Activated B cell treated with CpG ODN at 0.5 μM for 24 hours (primary cell): ENCODE measurements at regions not wholly inside any gene's neighbourhood (a gene's known extent, or its start where the extent isn't known, plus 50 kb on each side); places are given as distances from the start of the nearest gene placed in this dataset.

Experiments used
- ATAC-seq: fragments of 200-7000 bp; cut with Tn5 transposase; one replicate; pipeline ENCODE4 v1.10.0; 2021; ENCODE audit warnings: low read depth, mild to moderate bottlenecking, moderate library complexity
- CTCF ChIA-PET: fragments of 350-600 bp; sonication (Branson Sonifier 250); formaldehyde crosslinking; loops from one replicate; lab custom pipeline; 2021; ENCODE audit warnings: antibody characterized with exemption; lab: Charles Lee
- POLR2A ChIA-PET: fragments of 350-600 bp; sonication (Branson Sonifier 250); formaldehyde crosslinking; loops from one replicate; lab custom pipeline; 2021; ENCODE audit warnings: antibody characterized with exemption; lab: Charles Lee
- DNase-seq: peaks from one replicate; pipeline ENCODE4 v3.0.0; 2022
- H3K27ac Mint-ChIP-seq: one replicate; pipeline ENCODE4 v1.8.0; 2020; ENCODE audit warnings: mixed read lengths
- H3K27me3 Mint-ChIP-seq: one replicate; pipeline ENCODE4 v1.8.0; 2021; ENCODE audit warnings: mixed read lengths
- H3K36me3 Mint-ChIP-seq: one replicate; pipeline ENCODE4 v1.8.0; 2021; ENCODE audit warnings: low read depth, mixed read lengths
- H3K4me1 Mint-ChIP-seq: one replicate; pipeline ENCODE4 v1.8.0; 2021; ENCODE audit warnings: mixed read lengths
- H3K4me3 Mint-ChIP-seq: one replicate; pipeline ENCODE4 v1.8.0; 2020; ENCODE audit warnings: mild to moderate bottlenecking, mixed read lengths
- H3K9me3 Mint-ChIP-seq: one replicate; pipeline ENCODE4 v1.8.0; 2020; ENCODE audit warnings: mixed read lengths
- CTCF ChIP-seq: fragments of 200-600 bp; IDR thresholded peaks from one replicate; pipeline ENCODE4 v1.8.0; 2022; ENCODE audit warnings: antibody characterized with exemption, mild to moderate bottlenecking
- intact Hi-C: fragments of 100-400 bp; cut with micrococcal nuclease; formaldehyde crosslinking; loops from one replicate; pipeline ENCODE4 v1.15.1; 2024

GRCh38 chr2:200087451-200087850, 132.1 kb downstream of the MAIP1 start:
- Mint-ChIP-seq H3K9me3 (no peaks in the 10 kb centered on the region), H3K4me1 (no peaks in the 10 kb centered on the region), H3K27ac (no peak overlapping the region), H3K36me3 (no peaks in the 10 kb centered on the region), H3K27me3 (peaks cover 2% of the 10 kb centered on the region), H3K4me3 (no peak overlapping the region)
- ChIA-PET POLR2A (no interaction called here), CTCF (no interaction called here)
- DNase-seq = no peak
- intact Hi-C loops = no loop called here
- TF ChIP-seq CTCF = no peak
- no peak for ATAC-seq

- no peak overlapping the region for H3K27ac Mint-ChIP-seq
- intact Hi-C loops = no loop called here
- TF ChIP-seq CTCF = no peak
- H3K9me3 Mint-ChIP-seq = no peaks in the 10 kb centered on the region
- ChIA-PET CTCF (no interaction called here), POLR2A (no interaction called here)
- H3K27me3 Mint-ChIP-seq = peaks cover 2% of the 10 kb centered on the region
- H3K4me3 Mint-ChIP-seq = no peak overlapping the region
- no peak for ATAC-seq
- no peaks in the 10 kb centered on the region for H3K4me1 Mint-ChIP-seq
- H3K36me3 Mint-ChIP-seq = no peaks in the 10 kb centered on the region
- DNase-seq = no peak
Measured at GRCh38 chr2:200089040-200089755, 133.8 kb downstream of the MAIP1 start.

- ATAC-seq (no peak), DNase-seq (no peak)
- no peaks in the 10 kb centered on the region for H3K36me3 Mint-ChIP-seq
- H3K27me3 Mint-ChIP-seq = peaks cover 2% of the 10 kb centered on the region
- ChIA-PET CTCF (no interaction called here), POLR2A (no interaction called here)
- H3K9me3 Mint-ChIP-seq = no peaks in the 10 kb centered on the region
- no peak overlapping the region for H3K27ac Mint-ChIP-seq
- intact Hi-C loops = no loop called here
- no peak for TF ChIP-seq CTCF
- no peak overlapping the region for H3K4me3 Mint-ChIP-seq
- H3K4me1 Mint-ChIP-seq = no peaks in the 10 kb centered on the region
Measured at GRCh38 chr2:200089756-200090109, 134.4 kb downstream of the MAIP1 start.

- no peak overlapping the region for H3K4me3 Mint-ChIP-seq
- intact Hi-C loops = no loop called here
- DNase-seq = no peak
- no peaks in the 10 kb centered on the region for H3K4me1 Mint-ChIP-seq
- H3K27ac Mint-ChIP-seq = no peak overlapping the region
- TF ChIP-seq CTCF = no peak
- peaks cover 2% of the 10 kb centered on the region for H3K9me3 Mint-ChIP-seq
- POLR2A ChIA-PET = no interaction called here
- ATAC-seq = no peak
- H3K36me3 Mint-ChIP-seq = no peaks in the 10 kb centered on the region
- peaks cover 2% of the 10 kb centered on the region for H3K27me3 Mint-ChIP-seq
- CTCF ChIA-PET = no interaction called here
Measured at GRCh38 chr2:200090683-200091082, 135.3 kb downstream of the MAIP1 start.

DNA sequence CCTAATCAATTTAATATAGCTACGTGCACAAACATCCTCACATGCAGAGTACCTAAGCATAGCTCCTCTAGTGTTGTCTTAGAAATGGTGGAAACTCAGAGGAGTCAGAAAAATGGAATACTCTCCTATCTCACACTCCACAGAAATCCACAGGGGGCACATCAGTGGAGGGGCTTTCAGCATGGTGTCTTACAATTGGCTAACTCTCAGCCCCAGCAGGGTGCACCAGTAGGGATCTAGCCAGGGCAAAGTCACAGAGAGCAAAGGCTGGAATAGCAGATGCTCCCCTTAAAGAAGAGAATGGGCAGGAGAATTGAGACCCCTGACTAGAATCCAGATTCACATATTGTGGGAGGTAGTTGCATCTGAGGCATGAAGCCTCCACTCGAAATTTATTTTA, 135.7 kb downstream of the MAIP1 start:
- ChIA-PET POLR2A (no interaction called here), CTCF (no interaction called here)
- TF ChIP-seq CTCF = no peak
- intact Hi-C loops = no loop called here
- H3K4me1 Mint-ChIP-seq = no peaks in the 10 kb centered on the region
- DNase-seq (no peak), ATAC-seq (no peak)
- no peak overlapping the region for H3K27ac Mint-ChIP-seq
- no peak overlapping the region for H3K4me3 Mint-ChIP-seq
- H3K27me3 Mint-ChIP-seq = peaks cover 2% of the 10 kb centered on the region
- peaks cover 2% of the 10 kb centered on the region for H3K9me3 Mint-ChIP-seq
- no peaks in the 10 kb centered on the region for H3K36me3 Mint-ChIP-seq
